Thoracic aorta (tissue), 2 donors: ENCODE measurements at regions not wholly inside any gene's neighbourhood (a gene's known extent, or its start where the extent isn't known, plus 50 kb on each side); places are given as distances from the start of the nearest gene placed in this dataset.
"Not testable (repeated sequence)": the region's sequence is repeated elsewhere in the genome, so short reads cannot be mapped to it uniquely, and the experiment has no call there.

Source experiments
- ATAC-seq: fragments of 150-250 bp; one replicate; pipeline ENCODE4 v1.8.0; 2017; ENCODE audit warnings: low read depth; ENCODE audit not compliant: insufficient number of reproducible peaks, low FRiP score
- DNase-seq: peaks from one replicate; pipeline ENCODE4 v3.0.0-alpha.2; 2020; ENCODE audit warnings: low spot score
- H3K27ac ChIP-seq, 2 donors: fragments of 200-600 bp; sonication (generic); 1 replicate in 1 of 2; 2 replicates in 1 of 2; pipeline ENCODE4 v1.5.1; 2016; ENCODE audit warnings: mild to moderate bottlenecking in 2 of 2, moderate library complexity in 2 of 2
- H3K27me3 ChIP-seq: fragments of 200-600 bp; sonication (generic); replicated peaks from 2 replicates; pipeline ENCODE4 v1.6.0; 2016; ENCODE audit warnings: mild to moderate bottlenecking; ENCODE audit not compliant: insufficient read depth
- H3K36me3 ChIP-seq: fragments of 200-600 bp; sonication (generic); one replicate; pipeline ENCODE4 v1.5.1; 2016
- H3K4me1 ChIP-seq, 2 donors: fragments of 200-600 bp; sonication (generic); 1 replicate in 1 of 2; 2 replicates in 1 of 2; pipeline versions ENCODE4 v1.5.1 to v1.6.0; 2016; ENCODE audit warnings: low read depth in 2 of 2, mild to moderate bottlenecking in 1 of 2; ENCODE audit not compliant: control insufficient read depth in 1 of 2
- H3K4me3 ChIP-seq: fragments of 200-600 bp; sonication (generic); 2 replicates; pipeline ENCODE4 v1.5.1; 2016; ENCODE audit warnings: mild to moderate bottlenecking
- H3K9me3 ChIP-seq: fragments of 200-600 bp; sonication (generic); 2 replicates; pipeline ENCODE4 v1.5.1; 2016
- TF ChIP-seq, protein P1 (sequence below): fragments of 200-600 bp; sonication (generic); IDR thresholded peaks from one replicate; pipeline ENCODE4 v1.5.1; 2019; ENCODE audit warnings: antibody characterized with exemption

DNA sequence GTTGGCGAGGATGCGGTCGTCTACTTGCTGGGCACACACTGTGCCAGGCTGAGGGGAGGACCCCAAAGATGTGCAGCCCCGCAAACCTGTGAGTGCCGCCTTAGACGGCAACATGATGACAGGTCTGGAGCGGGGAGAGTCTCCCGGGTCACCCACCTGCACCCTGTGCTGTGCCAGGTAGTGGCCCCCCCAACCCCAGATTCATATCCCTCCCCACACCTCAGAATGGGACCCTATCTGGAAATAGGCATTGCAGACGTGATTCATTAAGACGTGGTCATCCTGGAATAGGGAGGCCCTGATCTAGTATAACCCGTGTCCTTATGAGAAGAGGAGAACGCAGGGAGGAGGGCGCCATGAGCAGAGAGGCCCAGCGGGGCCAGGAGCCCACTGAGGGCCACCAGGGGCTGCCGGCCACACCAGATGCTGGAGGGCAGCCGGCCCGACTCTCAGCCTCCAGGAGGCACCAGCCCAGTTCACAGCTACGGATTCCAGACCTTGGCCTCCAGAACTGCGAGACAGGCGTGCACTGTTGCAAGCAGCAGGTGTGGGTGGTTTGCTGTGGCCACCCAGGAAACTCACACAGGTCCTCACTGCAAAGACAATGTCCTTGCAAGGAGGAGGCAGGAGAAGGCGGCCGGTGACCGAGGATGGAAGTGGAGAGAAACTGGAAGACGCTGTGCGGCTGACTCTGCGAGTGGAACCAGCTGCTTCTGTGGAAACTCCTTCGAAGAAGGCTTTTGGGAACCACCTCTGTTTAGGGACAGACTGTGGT, 131.9 kb upstream of the LPCAT1 start:
- no peak overlapping the region for H3K4me3 ChIP-seq
- TF ChIP-seq, protein P1, sequence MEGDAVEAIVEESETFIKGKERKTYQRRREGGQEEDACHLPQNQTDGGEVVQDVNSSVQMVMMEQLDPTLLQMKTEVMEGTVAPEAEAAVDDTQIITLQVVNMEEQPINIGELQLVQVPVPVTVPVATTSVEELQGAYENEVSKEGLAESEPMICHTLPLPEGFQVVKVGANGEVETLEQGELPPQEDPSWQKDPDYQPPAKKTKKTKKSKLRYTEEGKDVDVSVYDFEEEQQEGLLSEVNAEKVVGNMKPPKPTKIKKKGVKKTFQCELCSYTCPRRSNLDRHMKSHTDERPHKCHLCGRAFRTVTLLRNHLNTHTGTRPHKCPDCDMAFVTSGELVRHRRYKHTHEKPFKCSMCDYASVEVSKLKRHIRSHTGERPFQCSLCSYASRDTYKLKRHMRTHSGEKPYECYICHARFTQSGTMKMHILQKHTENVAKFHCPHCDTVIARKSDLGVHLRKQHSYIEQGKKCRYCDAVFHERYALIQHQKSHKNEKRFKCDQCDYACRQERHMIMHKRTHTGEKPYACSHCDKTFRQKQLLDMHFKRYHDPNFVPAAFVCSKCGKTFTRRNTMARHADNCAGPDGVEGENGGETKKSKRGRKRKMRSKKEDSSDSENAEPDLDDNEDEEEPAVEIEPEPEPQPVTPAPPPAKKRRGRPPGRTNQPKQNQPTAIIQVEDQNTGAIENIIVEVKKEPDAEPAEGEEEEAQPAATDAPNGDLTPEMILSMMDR = no peak
- no peak for DNase-seq
- no peaks in the 10 kb centered on the region for H3K9me3 ChIP-seq
- no peaks in the 10 kb centered on the region for H3K27me3 ChIP-seq
- H3K36me3 ChIP-seq = no peaks in the 10 kb centered on the region
- ATAC-seq = no peak
- H3K27ac ChIP-seq = no peak overlapping the region
- H3K4me1 ChIP-seq = no peaks in the 10 kb centered on the region

DNA sequence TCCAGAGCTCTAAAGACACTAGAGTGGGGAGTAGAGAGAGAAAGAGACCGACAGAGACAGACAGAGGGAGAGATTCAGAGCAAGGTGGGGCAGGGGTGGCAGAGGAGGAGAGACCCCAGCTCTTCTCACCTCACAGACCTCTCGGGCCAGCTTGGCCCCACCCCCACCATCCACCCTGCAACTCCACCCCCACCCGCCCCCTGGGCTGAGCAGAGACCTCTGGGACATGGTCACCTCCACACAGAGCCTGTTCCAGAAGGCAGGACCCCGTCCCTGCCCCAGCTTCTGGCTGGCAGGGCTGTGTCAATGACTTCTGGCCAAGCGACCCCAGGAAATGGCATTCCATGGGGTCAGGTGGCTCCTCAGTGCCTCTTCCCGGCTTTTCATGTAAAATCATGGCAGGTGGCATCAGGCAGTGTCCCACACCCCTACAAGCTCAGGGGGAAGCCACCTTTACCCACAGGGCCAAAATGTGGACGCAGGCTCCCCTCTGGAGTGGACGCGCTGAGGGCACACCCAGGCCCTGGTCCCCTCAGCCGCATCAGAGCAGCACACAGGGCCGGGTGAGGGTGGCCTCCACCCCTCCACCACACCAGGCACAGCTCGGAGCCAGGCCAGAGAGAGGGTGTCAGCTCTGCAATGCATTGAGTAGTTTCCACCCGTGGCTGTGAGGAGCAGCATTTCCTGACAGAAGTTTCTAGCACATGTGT, 131.2 kb upstream of the LPCAT1 start:
- no peaks in the 10 kb centered on the region for H3K4me1 ChIP-seq
- no peak for ATAC-seq
- TF ChIP-seq, protein P1 = no peak
- H3K36me3 ChIP-seq = no peaks in the 10 kb centered on the region
- H3K9me3 ChIP-seq = no peaks in the 10 kb centered on the region
- H3K4me3 ChIP-seq = no peak overlapping the region
- H3K27me3 ChIP-seq = no peaks in the 10 kb centered on the region
- H3K27ac ChIP-seq = no peak overlapping the region
- DNase-seq = no peak

DNA sequence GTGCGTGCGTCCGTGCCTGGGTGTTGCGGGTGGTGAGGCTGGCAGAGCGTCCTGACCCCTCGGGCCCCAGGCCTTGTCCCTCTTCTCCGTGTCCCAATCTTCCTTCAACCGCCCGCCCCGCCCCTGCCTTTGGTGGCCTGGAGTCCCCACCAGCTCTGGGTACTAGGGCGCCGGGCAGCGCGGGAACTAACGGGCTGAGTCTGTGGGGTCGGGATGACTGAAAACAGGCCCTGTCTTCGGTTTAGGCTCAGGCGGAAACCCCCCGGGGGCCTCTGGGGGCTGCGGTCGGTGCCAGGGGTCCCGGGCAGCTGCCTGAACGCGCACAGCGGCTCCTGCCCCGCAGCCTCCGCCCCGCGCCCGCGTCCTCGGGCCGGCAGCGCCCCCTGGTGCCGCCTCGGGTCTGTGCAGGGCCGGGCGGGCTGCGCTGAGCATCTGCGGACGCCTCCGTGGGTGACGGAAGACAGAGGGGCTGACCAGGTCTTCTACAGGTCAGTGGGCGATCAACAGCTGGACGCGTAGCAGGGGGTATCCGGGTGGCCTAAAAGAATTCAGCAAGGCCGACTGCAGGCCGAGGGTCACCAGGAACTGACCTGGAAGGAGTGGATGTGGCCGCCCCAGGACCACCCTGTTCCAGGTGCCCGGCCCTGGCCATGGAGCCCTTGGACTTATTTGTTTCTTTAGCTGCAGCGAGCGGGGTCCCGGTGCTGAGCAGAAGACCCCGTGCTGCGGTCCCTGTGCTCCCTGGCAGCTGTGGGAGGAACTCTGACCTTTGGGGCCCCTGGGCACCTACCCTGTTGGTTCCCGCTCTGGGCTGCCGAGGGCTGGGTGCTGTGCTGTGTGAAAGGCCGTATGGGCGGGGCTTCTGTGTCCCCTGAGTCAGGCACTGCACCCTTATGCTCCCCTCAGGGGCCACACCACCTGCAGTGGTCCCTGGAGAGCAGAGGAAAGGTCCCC, 130.2 kb upstream of the LPCAT1 start:
- H3K4me1 ChIP-seq, DNase-seq, H3K27ac ChIP-seq, H3K27me3 ChIP-seq, H3K36me3 ChIP-seq, H3K9me3 ChIP-seq, ATAC-seq: not testable (repeated sequence)
- TF ChIP-seq, protein P1 = peak; percentile 51
- H3K4me3 ChIP-seq = peak overlapping the region; percentile 23

DNA sequence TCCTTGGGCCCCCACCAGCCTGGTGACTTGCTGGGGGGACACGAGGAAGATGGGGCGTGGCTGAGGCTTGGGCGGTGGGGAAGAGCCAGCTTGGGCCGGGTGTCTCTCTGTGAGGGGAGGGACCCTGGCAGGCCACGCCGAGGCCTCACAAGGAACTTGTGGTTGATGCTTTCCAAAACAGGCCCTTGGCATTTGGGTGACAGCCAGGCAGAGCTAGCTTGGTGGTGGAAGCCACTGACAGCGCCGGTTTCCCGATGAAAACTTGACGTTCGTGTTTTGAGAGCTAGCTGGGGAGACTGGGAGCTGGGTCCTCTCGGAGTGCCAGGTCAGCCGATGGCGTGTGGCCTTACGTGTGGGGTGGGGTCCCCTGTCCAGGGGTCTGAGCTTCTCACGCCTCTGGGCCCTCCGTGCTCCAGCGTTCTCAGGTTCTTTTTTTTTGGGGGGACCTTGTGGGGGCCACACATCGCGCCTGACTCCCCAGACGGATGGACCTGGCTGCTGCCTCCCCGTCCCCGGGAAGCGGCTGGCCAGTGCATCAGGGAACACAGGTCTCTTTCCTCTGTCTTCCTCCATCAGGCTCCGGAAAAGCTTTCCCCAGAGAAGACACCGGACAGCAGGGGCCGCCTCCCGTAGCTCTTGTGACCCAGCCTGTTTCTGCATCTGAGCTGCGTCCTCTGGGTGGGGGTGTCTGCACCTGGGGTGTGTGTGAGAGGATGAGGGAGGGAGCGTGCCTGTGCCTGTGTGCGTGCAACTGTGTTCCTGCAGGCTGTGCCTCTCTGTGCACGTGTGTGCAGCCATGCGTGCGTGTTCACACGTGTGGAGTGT, 129.3 kb upstream of the LPCAT1 start:
- TF ChIP-seq, protein P1 = no peak
- no peak for ATAC-seq
- Histone ChIP-seq H3K4me3 (no peak overlapping the region), H3K9me3 (no peaks in the 10 kb centered on the region), H3K27ac (no peak overlapping the region), H3K36me3 (no peaks in the 10 kb centered on the region), H3K27me3 (no peaks in the 10 kb centered on the region), H3K4me1 (no peaks in the 10 kb centered on the region)
- no peak for DNase-seq
